Endothelial cell (in vitro differentiated cells): ENCODE measurements at regions not wholly inside any gene's neighbourhood (a gene's known extent, or its start where the extent isn't known, plus 50 kb on each side); places are given as distances from the start of the nearest gene placed in this dataset.
A peak's percentile ranks its signal among the peaks of the same experiment; 100 is the strongest.

Source experiments
- DNase-seq: peaks from one replicate; pipeline ENCODE4 v3.0.0; 2021; ENCODE audit warnings: low spot score
- H3K27ac Mint-ChIP-seq: one replicate; pipeline ENCODE4 v1.8.0; 2021; ENCODE audit warnings: mixed read lengths, inconsistent platforms; ENCODE audit not compliant: unreplicated experiment
- H3K27me3 Mint-ChIP-seq: one replicate; pipeline ENCODE4 v1.8.0; 2021; ENCODE audit warnings: mild to moderate bottlenecking, moderate library complexity, mixed read lengths, inconsistent platforms; ENCODE audit not compliant: unreplicated experiment
- H3K36me3 Mint-ChIP-seq: one replicate; pipeline ENCODE4 v1.8.0; 2021; ENCODE audit warnings: mild to moderate bottlenecking, low read depth, mixed read lengths, inconsistent platforms; ENCODE audit not compliant: unreplicated experiment
- H3K4me1 Mint-ChIP-seq: one replicate; pipeline ENCODE4 v1.8.0; 2021; ENCODE audit warnings: mild to moderate bottlenecking, mixed read lengths, inconsistent platforms; ENCODE audit not compliant: unreplicated experiment
- H3K4me3 Mint-ChIP-seq: one replicate; pipeline ENCODE4 v1.8.0; 2021; ENCODE audit warnings: mild to moderate bottlenecking, mixed read lengths, inconsistent platforms; ENCODE audit not compliant: unreplicated experiment
- H3K9me3 Mint-ChIP-seq: one replicate; pipeline ENCODE4 v1.8.0; 2021; ENCODE audit warnings: mixed read lengths, inconsistent platforms; ENCODE audit not compliant: unreplicated experiment
- CTCF ChIP-seq: fragments of 200-600 bp; sonication (generic); IDR thresholded peaks from one replicate; pipeline ENCODE4 v1.5.0; 2021; ENCODE audit warnings: antibody characterized with exemption; ENCODE audit not compliant: unreplicated experiment

GRCh38 chr4:1495416-1496115 is 89.3 kb upstream of the NKX1-1 start:
- H3K4me3 Mint-ChIP-seq, result no peak overlapping the region

GRCh38 chr4:1494416-1495315 is 88.4 kb upstream of the NKX1-1 start:
- Mint-ChIP-seq H3K36me3 (no peaks in the 10 kb centered on the region), H3K9me3 (no peaks in the 10 kb centered on the region), H3K27me3 (peaks cover 2% of the 10 kb centered on the region), H3K4me3 (peak overlapping the region; percentile 35), H3K27ac (no peak overlapping the region), H3K4me1 (no peaks in the 10 kb centered on the region)
- TF ChIP-seq CTCF, result no peak
- DNase-seq, result no peak

More at GRCh38 chr4:1495416-1496115, 89.3 kb upstream of the NKX1-1 start:
- Mint-ChIP-seq H3K9me3 (no peaks in the 10 kb centered on the region), H3K27ac (no peak overlapping the region), H3K4me1 (no peaks in the 10 kb centered on the region), H3K36me3 (no peaks in the 10 kb centered on the region), H3K27me3 (peaks cover 2% of the 10 kb centered on the region)
- no peak for DNase-seq
- no peak for TF ChIP-seq CTCF

- H3K27ac Mint-ChIP-seq, result no peak overlapping the region
- no peak for TF ChIP-seq CTCF
- peak overlapping the region; percentile 35 for H3K4me3 Mint-ChIP-seq
- H3K27me3 Mint-ChIP-seq, result no peaks in the 10 kb centered on the region
- H3K4me1 Mint-ChIP-seq, result no peaks in the 10 kb centered on the region
- no peaks in the 10 kb centered on the region for H3K9me3 Mint-ChIP-seq
- no peaks in the 10 kb centered on the region for H3K36me3 Mint-ChIP-seq
- no peak for DNase-seq
These were observed 87.5 kb upstream of the NKX1-1 start for GRCh38 chr4:1493540-1494287.

- Mint-ChIP-seq H3K4me3 (no peak overlapping the region), H3K27me3 (no peaks in the 10 kb centered on the region), H3K36me3 (no peaks in the 10 kb centered on the region), H3K9me3 (no peaks in the 10 kb centered on the region), H3K4me1 (no peaks in the 10 kb centered on the region), H3K27ac (no peak overlapping the region)
- DNase-seq, result no peak
- TF ChIP-seq CTCF, result no peak
These were observed 86.7 kb upstream of the NKX1-1 start for GRCh38 chr4:1492651-1493539.
